B cell (primary cell): ENCODE measurements at regions not wholly inside any gene's neighbourhood (a gene's known extent, or its start where the extent isn't known, plus 50 kb on each side); places are given as distances from the start of the nearest gene placed in this dataset.

Experiments
- ATAC-seq: fragments of 200-7000 bp; cut with Tn5 transposase; one replicate; pipeline ENCODE4 v1.10.0; 2021; ENCODE audit warnings: low read depth, mild to moderate bottlenecking, moderate number of reproducible peaks, moderate library complexity
- CTCF ChIA-PET: fragments of 350-600 bp; sonication (Branson Sonifier 250); formaldehyde crosslinking; loops from one replicate; lab custom pipeline; 2021; ENCODE audit warnings: antibody characterized with exemption, inconsistent platforms; lab: Charles Lee
- POLR2A ChIA-PET: fragments of 350-600 bp; sonication (Branson Sonifier 250); formaldehyde crosslinking; loops from one replicate; lab custom pipeline; 2021; ENCODE audit warnings: antibody characterized with exemption; lab: Charles Lee
- DNase-seq: peaks from one replicate; pipeline ENCODE4 v3.0.0; 2013
- H2AFZ ChIP-seq: 2 replicates; pipeline ENCODE4 v1.6.1; 2012; ENCODE audit warnings: mild to moderate bottlenecking, low read depth, low read length; ENCODE audit not compliant: insufficient read depth, poor library complexity, severe bottlenecking
- H3K27ac ChIP-seq, 2 donors: 1 replicate in 1 of 2; 2 replicates in 1 of 2; pipeline ENCODE4 v1.5.1; 2012 to 2013; ENCODE audit warnings: low read length in 2 of 2, mild to moderate bottlenecking in 2 of 2, moderate library complexity in 1 of 2
- H3K27me3 ChIP-seq, 4 experiments: fragments of 200-600 bp in 1 of 4; sonication (generic) in 1 of 4; replicated peaks in 1 of 4; 1 replicate in 2 of 4; 2 replicates in 2 of 4; pipeline versions ENCODE4 v1.6.1 to v1.7.0; 2013 to 2016; ENCODE audit warnings: low read length in 3 of 4, mild to moderate bottlenecking in 2 of 4, mixed read lengths in 1 of 4, moderate library complexity in 1 of 4; ENCODE audit not compliant: insufficient read depth in 4 of 4, control insufficient read depth in 3 of 4; ENCODE audit errors: control extremely low read depth in 1 of 4
- H3K36me3 ChIP-seq, 2 experiments: replicated peaks in 1 of 2; 1 replicate in 1 of 2; 2 replicates in 1 of 2; pipeline versions ENCODE4 v1.6.1 to v1.7.1; 2013; ENCODE audit warnings: low read length in 1 of 2; ENCODE audit not compliant: insufficient read depth in 2 of 2, control insufficient read depth in 1 of 2; ENCODE audit errors: control extremely low read depth in 1 of 2, extremely low read depth in 1 of 2
- H3K4me1 ChIP-seq, 2 donors: fragments of 200-600 bp in 1 of 2; sonication (generic) in 1 of 2; 1 replicate in 1 of 2; 2 replicates in 1 of 2; pipeline versions ENCODE4 v1.5.1 to v1.6.1; 2013 to 2017; ENCODE audit warnings: low read length in 2 of 2; ENCODE audit not compliant: control insufficient read depth in 2 of 2, insufficient read depth in 2 of 2
- H3K4me2 ChIP-seq: replicated peaks from 2 replicates; pipeline ENCODE3; 2012; ENCODE audit warnings: mild to moderate bottlenecking, low read depth, low read length; ENCODE audit not compliant: poor library complexity, severe bottlenecking
- H3K4me3 ChIP-seq, 5 experiments: fragments of 200-600 bp in 1 of 5; sonication (generic) in 1 of 5; 1 replicate in 3 of 5; 2 replicates in 2 of 5; pipeline versions ENCODE4 v1.5.1 to v1.7.0; 2011 to 2016; ENCODE audit warnings: low read length in 4 of 5, mild to moderate bottlenecking in 4 of 5, low read depth in 2 of 5, control low read depth in 1 of 5, moderate library complexity in 1 of 5; ENCODE audit not compliant: insufficient read depth in 1 of 5; ENCODE audit errors: control extremely low read depth in 1 of 5, extremely low read depth in 1 of 5
- H3K79me2 ChIP-seq: fragments of 200-600 bp; sonication (generic); one replicate; pipeline ENCODE4 v1.6.0; 2016; ENCODE audit warnings: low read length; ENCODE audit not compliant: control insufficient read depth, insufficient read depth
- H3K9ac ChIP-seq: fragments of 200-600 bp; sonication (generic); 2 replicates; pipeline ENCODE4 v1.6.1; 2017; ENCODE audit warnings: mild to moderate bottlenecking, low read length, moderate library complexity
- H3K9me3 ChIP-seq, 3 donors: one replicate each; pipeline versions ENCODE4 v1.6.1 to v1.7.1; 2013; ENCODE audit warnings: low read length in 2 of 3; ENCODE audit not compliant: control insufficient read depth in 2 of 3, insufficient read depth in 1 of 3; ENCODE audit errors: control extremely low read depth in 1 of 3
- H4K20me1 ChIP-seq: 2 replicates; pipeline ENCODE4 v1.6.0; 2012; ENCODE audit warnings: mild to moderate bottlenecking, low read length; ENCODE audit not compliant: insufficient read depth, control insufficient read depth, poor library complexity, severe bottlenecking
- H3K27ac Mint-ChIP-seq: one replicate; pipeline ENCODE4 v1.8.0; 2021; ENCODE audit warnings: mixed read lengths
- H3K27me3 Mint-ChIP-seq: one replicate; pipeline ENCODE4 v1.8.0; 2021; ENCODE audit warnings: mixed read lengths
- H3K4me1 Mint-ChIP-seq: one replicate; pipeline ENCODE4 v1.8.0; 2021; ENCODE audit warnings: mixed read lengths
- H3K4me3 Mint-ChIP-seq: one replicate; pipeline ENCODE4 v1.8.0; 2021; ENCODE audit warnings: mixed read lengths
- H3K9me3 Mint-ChIP-seq: one replicate; pipeline ENCODE4 v1.8.0; 2022; ENCODE audit warnings: mixed read lengths; ENCODE audit not compliant: insufficient read depth
- CTCF ChIP-seq: fragments of 200-600 bp; IDR thresholded peaks from one replicate; pipeline ENCODE4 v1.8.0; 2022; ENCODE audit warnings: antibody characterized with exemption, mild to moderate bottlenecking
- EZH2 ChIP-seq: IDR thresholded peaks from 2 replicates; pipeline ENCODE4 v1.6.1; 2012; ENCODE audit warnings: borderline replicate concordance, low read depth, mild to moderate bottlenecking, moderate library complexity, low read length; ENCODE audit not compliant: insufficient read depth, poor library complexity, severe bottlenecking
- WGBS: methylation state at CpG from one replicate; pipeline ENCODE4 v1.1.5; 2013; ENCODE audit warnings: missing lambda C conversion rate; ENCODE audit not compliant: insufficient coverage; 5-methylcytosine and 5-hydroxymethylcytosine counted together
- intact Hi-C: fragments of 100-400 bp; cut with micrococcal nuclease; formaldehyde crosslinking; loops from one replicate; pipeline ENCODE4 v1.10.0; 2022

GRCh38 chr2:605674-606608 lies 71.3 kb downstream of the TMEM18 start:
- H3K27ac ChIP-seq = no peak overlapping the region
- 85% methylated on average over 21 of the region's 24 CpGs for WGBS
- H3K4me2 ChIP-seq = no peak overlapping the region
- no peaks in the 10 kb centered on the region for H4K20me1 ChIP-seq
- ChIA-PET POLR2A (no interaction called here), CTCF (no interaction called here)
- peaks cover 0 to 8% (median 0%) of the 10 kb centered on the region in 4 experiments for H3K27me3 ChIP-seq
- H2AFZ ChIP-seq = no peak overlapping the region
- H3K9ac ChIP-seq = no peak overlapping the region
- Mint-ChIP-seq H3K9me3 (no peaks in the 10 kb centered on the region), H3K4me1 (no peaks in the 10 kb centered on the region), H3K27me3 (peaks cover 14% of the 10 kb centered on the region), H3K4me3 (no peak overlapping the region), H3K27ac (no peak overlapping the region)
- H3K36me3 ChIP-seq = no peaks in the 10 kb centered on the region
- H3K9me3 ChIP-seq = peaks cover 0 to 16% (median 0%) of the 10 kb centered on the region in 3 donors
- no peak for TF ChIP-seq CTCF
- TF ChIP-seq EZH2 = no peak
- H3K79me2 ChIP-seq = no peaks in the 10 kb centered on the region
- no peak for DNase-seq
- intact Hi-C loops = no loop called here
- ATAC-seq = no peak
- no peaks in the 10 kb centered on the region for H3K4me1 ChIP-seq
- H3K4me3 ChIP-seq = no peak overlapping the region

- H3K9me3 ChIP-seq = peaks cover 0 to 16% (median 0%) of the 10 kb centered on the region in 3 donors
- no peak for TF ChIP-seq EZH2
- no peak for TF ChIP-seq CTCF
- no peaks in the 10 kb centered on the region for H3K36me3 ChIP-seq
- no peaks in the 10 kb centered on the region for H3K4me1 ChIP-seq
- CTCF ChIA-PET = no interaction called here
- no peaks in the 10 kb centered on the region for H3K9me3 Mint-ChIP-seq
- H3K27ac Mint-ChIP-seq = no peak overlapping the region
- intact Hi-C loops = no loop called here
- no peaks in the 10 kb centered on the region for H3K79me2 ChIP-seq
- H3K4me3 ChIP-seq = no peak overlapping the region
- no peaks in the 10 kb centered on the region for H3K4me1 Mint-ChIP-seq
- H3K4me2 ChIP-seq = no peak overlapping the region
- no peak overlapping the region for H3K27ac ChIP-seq
- H3K4me3 Mint-ChIP-seq = no peak overlapping the region
- no peak for DNase-seq
- no peak overlapping the region for H2AFZ ChIP-seq
- H4K20me1 ChIP-seq = no peaks in the 10 kb centered on the region
- no peak for ATAC-seq
- H3K9ac ChIP-seq = no peak overlapping the region
- peaks cover 10% of the 10 kb centered on the region for H3K27me3 Mint-ChIP-seq
- POLR2A ChIA-PET = no interaction called here
- H3K27me3 ChIP-seq = peaks cover 0 to 8% (median 0%) of the 10 kb centered on the region in 4 experiments
- WGBS = 74% methylated on average over 2 of the region's 2 CpGs
These were observed 72.2 kb downstream of the TMEM18 start for GRCh38 chr2:604854-605524.
